DND-41 (cell line): ENCODE measurements at regions not wholly inside any gene's neighbourhood (a gene's known extent, or its start where the extent isn't known, plus 50 kb on each side); places are given as distances from the start of the nearest gene placed in this dataset.

Experiments used
- CTCF ChIP-seq: IDR thresholded peaks from 2 replicates; pipeline ENCODE4 v1.5.1; 2012; ENCODE audit warnings: borderline replicate concordance, low read length, moderate library complexity, mild to moderate bottlenecking; ENCODE audit not compliant: poor library complexity, severe bottlenecking; ENCODE audit errors: extremely low read depth
- EZH2 ChIP-seq: IDR thresholded peaks from 3 replicates; pipeline ENCODE4 v1.6.1; 2012; ENCODE audit warnings: borderline replicate concordance, low read depth, mild to moderate bottlenecking, moderate library complexity, low read length, inconsistent platforms; ENCODE audit not compliant: severe bottlenecking

GRCh38 chr6:4707011-4707410 is 69.2 kb upstream of the CDYL start:
- TF ChIP-seq CTCF (no peak), EZH2 (no peak)
